HuH-7 (cell line): ENCODE measurements at regions not wholly inside any gene's neighbourhood (a gene's known extent, or its start where the extent isn't known, plus 50 kb on each side); places are given as distances from the start of the nearest gene placed in this dataset.

Experiments
- DNase-seq: peaks from one replicate; pipeline ENCODE4 v3.0.0; 2011; ENCODE audit warnings: low spot score

DNA sequence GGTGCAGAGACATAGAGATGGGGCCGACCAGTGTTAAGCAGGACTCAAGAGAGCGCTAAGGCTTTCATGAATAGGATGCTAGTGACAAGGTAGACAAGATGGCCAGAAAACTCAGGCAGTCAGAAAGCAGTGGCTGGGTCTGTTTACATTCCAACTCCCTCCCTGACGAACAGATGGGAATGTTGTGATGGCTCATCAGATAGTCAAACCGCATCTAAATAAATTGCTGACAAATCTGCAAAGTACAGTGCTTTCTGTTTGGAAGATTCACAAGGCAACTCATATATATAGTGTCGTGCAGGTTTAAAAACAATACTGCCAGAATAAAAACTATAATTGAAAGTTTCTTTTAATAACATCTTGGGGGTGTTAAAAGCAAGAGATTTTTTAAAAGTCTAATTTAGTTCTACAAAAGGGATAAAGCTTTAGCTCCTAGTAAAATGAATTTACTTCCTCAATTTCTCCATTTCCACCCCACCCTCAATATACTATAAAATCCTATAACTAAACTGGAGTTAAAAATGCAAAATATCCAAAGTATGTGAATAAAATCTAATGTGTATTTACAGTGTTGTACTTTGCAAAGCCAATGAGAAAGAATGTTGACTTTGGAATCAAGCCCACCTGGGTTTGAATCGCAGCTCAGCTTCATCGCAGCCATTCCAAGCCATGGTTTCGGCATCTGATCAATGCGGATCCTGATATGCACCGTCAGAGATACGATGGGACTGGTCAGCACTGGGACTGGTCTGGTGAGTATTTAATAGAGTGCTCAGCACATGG, 247.3 kb upstream of the PDE10A start:
- no peak for DNase-seq

DNA sequence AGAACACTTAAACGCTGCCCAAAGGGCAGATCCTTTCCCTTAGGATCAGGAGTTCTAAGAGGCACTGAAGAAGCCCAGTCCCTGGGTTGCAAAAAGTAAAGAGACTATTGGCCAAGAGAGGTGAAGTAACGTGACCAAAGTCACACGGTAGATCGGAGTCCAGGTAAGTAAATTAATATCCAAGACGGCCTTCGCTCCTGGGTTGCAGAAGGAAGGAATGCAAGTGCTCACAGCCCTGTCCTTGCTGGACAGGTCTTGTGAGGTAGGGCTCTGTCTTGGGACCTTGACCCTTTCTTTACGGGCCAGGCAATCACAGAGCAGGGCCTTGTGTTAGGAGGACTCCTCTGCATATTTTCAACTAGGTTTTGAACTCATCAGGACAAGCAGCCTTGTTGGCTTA, 243.7 kb upstream of the PDE10A start:
- no peak for DNase-seq

DNA sequence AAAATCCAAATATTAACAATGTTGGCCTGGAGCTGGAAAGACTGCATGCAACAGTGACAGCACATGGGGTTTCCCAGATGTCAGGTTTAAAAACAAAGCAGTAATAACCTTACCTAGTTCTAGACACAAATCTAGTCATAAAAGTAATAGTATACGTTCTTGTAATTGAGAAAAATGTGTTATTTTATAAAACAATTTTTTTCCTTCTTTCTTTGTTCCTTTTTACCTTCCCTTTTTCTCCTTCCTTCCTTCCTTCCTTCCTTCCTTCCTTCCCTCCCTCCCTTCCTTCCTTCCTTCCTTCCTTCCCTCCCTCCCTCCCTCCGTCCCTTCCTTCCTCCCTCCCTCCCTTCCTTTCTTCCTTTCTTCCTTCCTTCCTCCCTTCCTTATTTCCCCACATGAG, 242.7 kb upstream of the PDE10A start:
- DNase-seq, result no peak

DNA sequence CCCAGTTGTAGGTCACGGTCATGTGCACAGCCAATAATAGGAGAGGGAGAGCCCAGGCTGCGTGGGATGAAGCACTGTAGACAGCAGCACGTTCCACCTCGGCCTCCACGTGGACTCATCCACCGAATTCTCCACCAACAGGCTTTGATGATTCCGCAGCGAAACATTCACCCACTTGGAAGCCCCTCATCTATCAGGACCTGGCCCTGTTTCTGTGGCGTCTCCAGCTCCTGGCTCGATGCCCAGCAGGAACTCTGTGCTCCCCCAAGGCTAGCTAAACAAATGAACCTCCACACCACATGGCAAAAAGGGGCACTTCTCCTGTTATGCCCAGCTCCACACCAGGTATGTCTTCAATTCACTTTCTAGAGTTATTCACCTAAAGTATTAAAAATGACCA, 237.9 kb upstream of the PDE10A start:
- DNase-seq, result no peak

DNA sequence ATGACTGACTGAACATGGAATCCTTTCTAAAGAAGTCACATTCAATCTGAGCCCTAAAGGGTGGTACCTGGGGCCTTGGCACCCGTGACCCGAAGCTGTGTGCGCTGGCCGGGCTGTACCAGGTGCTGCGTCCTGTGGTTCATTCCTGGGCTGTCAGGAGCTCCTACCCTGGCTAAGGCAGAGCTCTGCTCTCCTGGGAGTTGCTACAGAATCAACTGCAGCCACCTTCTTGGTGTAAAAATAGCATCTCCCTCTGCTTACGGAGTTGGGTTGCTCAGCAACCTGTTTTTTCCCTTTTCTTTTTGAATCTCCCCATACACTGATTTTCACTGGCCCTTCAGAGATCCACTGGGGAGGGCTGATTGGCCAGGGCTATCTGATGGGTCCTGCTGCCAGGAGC, 236.6 kb upstream of the PDE10A start:
- no peak for DNase-seq

DNA sequence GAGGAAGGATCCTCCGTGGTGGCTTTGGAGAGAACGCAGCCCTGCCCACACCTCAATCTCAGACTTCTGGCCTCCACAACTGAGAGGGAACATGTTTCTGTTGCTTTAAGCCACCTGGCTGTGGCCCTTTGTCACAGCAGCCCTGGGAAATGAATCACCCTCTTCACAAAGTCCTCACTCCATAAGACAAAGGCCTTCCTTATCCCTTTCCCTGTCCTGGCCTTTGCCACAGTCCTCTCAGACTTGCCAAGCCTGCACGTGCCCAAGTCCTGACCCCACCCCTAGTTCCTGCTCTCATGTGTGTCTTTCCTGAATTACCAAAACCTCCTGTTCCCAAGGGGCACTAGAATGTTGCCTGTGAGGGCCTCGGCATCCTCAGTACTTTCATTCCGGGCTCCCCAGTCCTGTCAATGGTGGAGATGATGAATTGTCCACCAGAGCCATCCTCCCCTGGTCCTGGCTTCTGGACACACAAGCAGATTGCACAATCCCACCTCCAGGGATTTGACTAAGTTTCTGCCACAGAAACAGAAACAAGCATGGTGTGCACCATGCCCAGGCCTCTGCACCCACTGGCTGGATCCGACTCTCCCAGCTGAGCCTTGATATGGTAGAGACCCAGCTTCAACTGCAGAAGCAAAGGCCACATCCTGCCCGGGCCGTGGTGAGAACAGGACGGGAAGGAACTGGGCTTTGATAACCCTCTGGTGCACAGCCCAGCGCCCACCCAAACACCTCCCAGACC, 232.6 kb upstream of the PDE10A start:
- DNase-seq, result no peak

DNA sequence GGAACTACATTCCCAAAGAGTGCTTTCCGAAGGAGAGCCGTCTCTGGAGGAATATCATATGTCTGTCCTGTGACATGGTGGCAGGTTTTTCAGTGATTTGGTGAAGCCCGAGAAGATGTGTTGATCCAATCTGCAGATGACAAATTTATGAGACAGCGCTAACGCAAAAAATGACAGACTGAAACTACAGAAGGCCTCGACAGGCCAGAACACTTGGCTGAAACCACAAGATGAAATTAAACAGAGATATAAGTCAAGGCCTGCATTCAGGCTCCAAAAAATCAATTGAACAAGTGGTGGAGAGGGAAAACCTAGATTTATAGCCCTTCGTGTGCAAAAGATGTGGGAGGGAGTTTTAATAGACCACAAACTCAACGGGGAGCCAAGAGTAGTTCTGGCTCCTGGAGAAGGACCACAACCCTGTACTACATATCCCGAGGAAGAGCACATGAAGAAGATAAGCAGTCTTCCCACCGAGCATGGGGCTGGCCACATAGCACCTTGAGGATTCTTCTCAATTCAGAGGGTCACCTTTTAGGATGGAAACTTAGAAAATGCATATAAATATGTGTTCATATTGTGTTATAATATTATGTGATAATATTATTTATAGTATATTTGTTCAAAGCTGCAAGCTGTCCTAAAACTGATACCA, 231.3 kb upstream of the PDE10A start:
- DNase-seq, result no peak

DNA sequence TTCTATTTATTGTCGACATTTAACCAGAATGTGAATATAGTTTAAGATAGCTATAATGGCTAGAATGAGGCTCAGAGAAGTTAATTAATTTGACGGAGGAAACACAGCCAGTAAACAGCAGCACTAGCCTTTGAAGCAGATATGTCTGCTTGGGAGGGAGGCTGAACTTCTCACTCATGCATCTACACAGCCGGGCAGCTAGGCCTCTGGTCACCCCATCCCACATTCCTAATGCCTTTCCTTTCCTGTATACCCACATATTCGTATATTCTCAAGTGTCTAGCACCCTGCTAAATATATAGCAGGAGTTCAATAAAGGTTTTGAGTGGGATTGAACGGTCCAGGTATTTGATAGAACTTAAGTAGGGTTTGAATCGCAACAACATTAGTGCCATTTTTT, 230.4 kb upstream of the PDE10A start:
- DNase-seq, result no peak

DNA sequence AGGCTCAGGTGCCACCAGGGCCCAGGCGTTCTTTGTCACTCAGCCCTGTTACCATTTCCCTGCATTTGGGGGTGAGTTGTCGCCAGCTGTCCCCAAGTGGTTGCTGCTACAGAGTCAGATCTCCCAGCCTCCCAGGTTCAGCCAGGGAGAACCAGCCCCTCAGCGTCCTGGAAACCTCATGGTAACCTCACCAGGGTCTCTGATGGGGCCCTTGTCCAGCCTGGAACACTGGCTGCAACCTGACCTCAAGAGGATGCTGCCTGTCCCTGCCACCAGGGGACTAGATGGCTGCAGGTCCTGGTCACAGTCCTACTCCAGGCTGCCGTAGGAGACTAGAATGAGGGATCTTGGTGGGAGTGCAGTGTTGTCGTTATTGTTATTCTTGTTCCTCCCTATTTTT, 228.3 kb upstream of the PDE10A start:
- DNase-seq, result no peak

DNA sequence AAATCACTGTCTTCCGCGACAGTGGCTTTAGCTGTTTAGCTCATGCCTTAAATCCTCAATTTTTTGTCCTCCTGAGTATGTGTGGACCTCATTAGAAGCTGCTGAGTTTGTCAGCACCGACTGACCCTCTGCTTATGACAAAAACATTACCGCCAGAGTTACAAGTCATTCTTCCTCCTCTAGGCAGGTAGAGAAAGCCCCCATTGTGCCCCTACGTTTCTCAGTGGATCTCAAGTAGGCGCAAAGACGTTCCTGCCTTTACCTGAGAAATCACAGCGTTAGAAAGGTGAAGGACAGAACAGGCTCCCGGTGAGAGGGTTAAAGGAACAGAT, 227.3 kb upstream of the PDE10A start:
- DNase-seq, result no peak

DNA sequence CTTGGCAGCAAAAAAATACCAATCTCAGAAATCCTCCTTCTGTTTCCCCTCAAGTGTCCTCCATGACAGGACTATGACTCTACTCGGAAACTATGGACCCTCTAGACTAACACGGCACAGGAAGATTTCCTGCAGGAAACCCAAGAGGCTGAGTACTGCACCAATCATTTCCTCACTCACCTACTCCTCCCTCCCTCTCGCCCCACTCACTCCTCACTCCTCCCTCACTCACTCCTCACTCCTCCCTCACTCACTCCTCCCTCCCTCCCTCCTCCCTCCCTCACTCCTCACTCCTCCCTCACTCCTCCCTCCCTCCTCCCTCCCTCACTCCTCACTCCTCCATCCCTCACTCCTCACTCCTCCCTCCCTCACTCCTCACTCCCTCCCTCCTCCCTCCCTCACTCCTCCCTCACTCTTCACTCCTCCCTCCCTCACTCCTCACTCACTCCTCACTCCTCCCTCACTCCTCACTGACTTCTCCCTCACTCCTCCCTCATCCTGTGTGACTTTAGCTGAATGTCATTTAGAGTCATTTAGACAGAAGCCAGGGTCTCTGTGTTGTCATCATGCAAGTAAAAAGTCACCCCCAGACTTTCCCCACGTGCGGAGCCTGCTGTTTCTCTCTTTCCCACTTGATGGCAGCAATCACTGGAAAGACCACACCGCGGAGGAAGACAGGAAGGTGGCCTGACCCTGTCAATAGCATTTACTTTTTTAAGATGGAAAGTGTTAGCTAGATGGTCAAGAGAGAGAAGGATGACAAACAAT, 226.8 kb upstream of the PDE10A start:
- DNase-seq, result peak; percentile 34

DNA sequence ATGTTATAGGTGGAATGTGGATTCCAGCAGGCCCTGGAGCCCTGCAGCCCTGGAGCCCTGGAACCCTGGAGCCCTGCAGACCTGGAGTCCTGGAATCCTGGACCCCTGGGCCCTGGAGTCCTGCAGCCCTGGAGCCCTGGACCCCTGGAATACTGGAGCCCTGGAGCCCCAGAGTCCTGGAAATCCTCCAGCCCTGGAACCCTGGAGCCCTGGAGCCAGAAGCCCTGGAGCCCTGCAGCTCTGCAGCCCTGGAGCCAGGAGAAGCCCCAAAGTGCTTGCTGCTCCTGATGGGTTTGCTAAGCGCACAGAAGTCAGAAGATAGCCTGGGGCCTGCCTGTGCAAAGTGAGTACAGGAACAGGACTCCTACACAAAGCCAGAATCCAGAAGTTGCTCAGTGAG, 223.1 kb upstream of the PDE10A start:
- no peak for DNase-seq

DNA sequence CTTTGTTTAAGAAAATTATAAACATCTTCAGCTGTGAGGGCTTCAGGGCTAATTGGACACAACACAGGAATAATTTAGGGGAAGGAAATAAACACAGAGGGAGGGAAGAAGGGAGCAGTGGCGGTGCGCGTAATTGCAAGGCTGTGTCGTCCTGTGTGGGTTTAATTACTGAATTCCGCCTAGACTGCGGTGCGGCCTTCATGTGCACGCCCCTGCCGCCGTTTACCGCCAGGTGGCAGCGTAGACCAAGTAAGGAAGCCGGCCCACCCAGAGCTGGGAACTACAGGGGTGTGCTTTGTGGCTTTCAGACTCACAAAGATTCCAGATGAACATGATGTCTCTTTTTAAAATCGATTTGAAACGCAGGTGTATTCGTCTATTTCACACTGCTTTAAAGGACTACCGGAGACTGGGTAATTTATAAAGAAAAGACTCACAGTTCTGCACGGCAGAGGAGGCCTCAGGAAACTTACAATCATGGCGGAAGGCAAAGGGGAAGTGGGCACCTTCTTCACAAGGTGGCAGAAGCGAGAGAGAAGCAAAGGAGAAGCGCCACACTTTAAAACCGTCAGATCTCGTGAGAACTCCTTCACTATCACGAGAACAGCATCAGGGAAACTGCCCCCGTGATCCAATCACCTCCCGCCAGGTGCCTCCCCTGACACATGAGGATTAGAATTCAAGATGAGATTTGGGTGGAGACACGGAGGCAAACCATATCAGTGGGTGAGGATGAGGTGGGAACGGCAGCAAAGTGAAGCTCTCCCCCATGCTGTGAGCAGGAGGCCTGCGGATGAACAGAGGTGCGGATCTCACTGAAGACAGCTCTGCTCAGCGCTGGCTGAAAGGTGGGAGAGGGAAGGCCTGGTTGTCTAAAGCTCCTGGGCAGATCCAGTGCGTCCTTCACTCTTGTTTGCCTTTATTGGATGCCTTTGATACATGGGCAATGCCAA, 222.0 kb upstream of the PDE10A start:
- peak; percentile 79 for DNase-seq

DNA sequence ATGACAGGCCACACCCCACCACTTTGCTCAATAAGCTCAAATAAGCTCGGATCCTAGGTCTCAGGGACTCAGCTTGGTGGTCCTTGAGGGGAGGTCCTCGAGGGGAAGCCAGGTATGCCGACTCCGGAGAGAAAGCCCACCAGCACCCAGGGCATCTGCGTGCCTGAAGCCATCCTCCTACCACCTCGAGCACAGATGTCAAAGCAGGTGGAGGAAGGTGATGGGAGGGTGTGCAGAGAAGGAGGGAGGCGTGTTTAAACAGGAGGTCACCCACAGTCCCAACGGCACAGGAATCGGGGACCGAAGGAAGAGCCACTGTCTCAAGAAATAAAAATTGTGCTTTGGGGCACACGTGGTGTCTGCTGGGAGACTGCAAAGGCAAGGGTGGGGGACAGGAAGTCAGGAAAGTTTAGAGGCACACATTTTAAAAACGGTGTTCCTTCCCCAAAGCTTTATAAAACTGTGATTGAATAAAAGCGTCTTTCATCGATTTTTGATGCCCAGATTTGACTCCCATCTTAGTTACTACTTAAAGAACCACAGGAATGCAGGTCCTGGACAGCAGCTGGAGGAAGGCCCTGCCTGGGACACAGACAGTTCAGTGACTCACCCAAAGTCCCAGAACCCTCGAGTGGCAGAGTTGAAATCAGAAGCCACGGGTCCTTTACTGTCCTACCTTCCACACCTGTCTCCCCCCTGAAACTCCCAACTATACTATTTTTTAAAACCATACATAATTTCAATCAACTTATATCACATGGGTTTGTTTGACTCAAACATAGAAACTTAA, 221.0 kb upstream of the PDE10A start:
- DNase-seq, result no peak

DNA sequence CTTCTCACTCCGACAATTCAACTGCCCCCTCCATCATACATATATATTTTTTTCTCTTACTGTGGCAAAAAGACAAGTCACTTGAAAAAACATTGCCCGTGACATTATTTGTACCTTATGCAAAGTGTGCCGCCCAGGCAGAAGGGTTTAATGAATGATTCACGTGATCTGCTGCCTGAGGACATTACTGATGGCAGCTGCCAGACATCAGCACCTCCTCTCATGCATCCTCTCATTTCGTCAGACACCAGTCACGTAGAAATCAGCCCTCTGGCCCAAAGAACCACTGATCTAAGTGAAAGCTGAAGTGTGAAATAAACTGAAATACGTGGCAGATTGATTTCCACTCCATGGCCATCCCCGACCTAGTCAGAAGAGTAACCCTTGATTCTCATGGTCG, 218.8 kb upstream of the PDE10A start:
- no peak for DNase-seq

DNA sequence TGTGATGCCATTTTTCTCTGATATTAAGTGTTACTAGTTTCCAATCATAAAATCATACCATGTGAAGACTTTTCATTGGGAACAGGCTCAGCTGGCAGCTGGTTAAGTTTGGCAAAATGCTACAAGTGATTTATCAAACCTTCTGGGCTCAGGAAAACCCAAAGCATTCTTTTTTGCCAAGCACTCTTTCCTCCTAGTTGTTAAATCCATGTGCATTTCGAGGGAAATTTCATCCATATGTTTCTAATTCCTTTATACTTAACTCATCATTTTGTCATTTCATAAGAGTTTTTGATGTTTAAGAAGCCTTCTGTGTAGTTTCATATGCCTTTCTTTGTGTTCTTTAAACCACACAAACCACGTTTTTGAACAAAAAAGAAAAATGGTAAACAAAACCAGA, 217.6 kb upstream of the PDE10A start:
- no peak for DNase-seq

DNA sequence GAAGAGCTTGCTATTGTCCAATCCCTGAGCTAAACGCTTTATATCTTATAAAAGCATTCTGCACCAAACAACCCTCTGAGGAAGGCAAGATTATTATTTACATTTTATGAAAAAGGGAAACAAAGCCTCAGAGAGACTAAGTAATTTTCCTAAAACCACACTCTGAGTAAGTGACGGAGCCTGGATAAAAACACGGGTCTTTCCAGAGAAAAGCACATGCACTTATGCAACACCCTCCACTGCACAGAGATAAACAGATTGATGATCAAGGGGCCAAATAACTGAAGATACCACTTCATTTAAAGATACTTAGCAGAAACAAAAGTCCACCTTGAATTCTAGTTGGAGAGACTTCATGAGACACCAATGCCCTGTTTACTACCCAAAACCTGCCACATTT, 214.7 kb upstream of the PDE10A start:
- DNase-seq, result no peak

DNA sequence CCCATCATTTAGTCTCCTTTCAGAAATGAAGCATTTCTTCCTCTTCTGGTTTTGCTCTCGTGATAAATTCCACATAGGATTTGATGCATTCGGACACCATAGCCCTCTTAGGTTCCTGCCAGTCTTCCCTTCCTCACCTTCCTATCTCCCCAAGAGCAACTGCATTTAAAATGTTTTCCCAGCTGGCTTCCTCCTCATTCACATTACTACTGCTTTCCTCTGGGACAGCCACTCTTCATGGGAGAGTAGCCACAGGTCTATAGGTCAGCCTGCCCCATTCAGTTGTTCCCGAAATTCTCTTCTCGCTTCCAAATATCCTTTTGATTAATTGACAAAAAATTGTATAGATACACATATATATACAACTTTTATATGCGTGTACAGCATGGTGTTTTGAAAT, 214.2 kb upstream of the PDE10A start:
- no peak for DNase-seq

DNA sequence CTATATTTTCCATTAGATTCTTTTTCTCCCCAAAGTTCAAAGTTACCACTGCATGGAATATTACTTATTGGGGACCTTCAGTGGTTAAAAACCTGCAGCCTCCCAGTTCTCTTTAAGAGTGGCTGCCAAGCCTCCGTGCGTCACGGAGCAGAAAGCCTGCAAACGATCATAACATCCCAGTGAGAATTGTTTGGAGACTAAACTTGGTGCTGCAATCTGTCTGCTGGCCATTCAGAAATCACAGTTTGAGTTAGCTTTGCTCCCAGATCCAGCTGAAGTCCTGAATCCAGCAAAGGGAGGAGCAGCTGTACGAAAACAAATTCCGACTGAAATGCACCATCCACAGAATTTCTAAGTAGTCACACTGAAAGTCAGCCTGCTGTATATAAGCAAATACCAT, 213.5 kb upstream of the PDE10A start:
- DNase-seq, result no peak

DNA sequence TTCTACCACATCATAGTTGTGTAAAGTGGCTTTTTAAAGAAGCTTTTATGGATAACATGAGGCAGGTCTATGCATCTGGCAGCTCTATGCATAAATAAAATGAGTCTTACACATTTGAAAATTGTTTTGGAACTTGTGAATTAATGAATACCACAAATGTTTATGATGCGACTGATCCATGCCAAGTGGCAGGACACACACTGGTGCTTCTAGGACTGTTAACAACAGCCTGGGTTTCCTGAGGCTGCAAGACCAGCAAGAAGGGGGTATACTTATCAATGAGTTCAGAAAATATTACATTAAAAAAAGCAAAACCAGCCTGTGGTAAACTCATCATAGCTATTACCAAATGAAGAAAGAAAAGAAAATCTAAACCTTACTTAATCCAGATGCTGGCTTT, 212.9 kb upstream of the PDE10A start:
- DNase-seq, result no peak

DNA sequence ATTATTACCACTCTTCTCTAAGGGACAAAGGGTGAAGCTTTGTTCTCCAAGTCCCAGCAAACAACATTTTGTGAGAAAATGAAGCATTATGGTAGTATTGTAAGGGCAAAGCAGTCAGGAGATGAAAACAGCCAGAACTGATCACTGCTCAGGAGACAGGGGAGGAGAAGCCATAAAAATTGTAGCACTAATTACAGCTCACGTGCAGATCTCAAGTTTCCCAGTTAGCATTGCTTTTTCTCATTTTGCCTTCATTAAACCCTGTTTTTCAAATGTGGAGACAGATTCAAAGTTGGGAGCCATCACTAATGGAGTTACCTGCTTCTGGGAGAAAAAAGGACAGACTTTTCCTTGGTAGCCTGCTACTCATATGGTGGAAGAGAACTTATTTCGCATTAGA, 210.9 kb upstream of the PDE10A start:
- no peak for DNase-seq
